PC-3 (cell line): ENCODE measurements at regions not wholly inside any gene's neighbourhood (a gene's known extent, or its start where the extent isn't known, plus 50 kb on each side); places are given as distances from the start of the nearest gene placed in this dataset.

ENCODE experiments used
- CTCF ChIP-seq: fragments of 300-600 bp; sonication (generic); conservative IDR thresholded peaks from 2 replicates; pipeline ENCODE4 v1.5.1; 2017; ENCODE audit warnings: antibody characterized with exemption, low read depth, mild to moderate bottlenecking, low read length
- EZH2 ChIP-seq: fragments of 300-600 bp; sonication (generic); IDR thresholded peaks from one replicate; pipeline ENCODE4 v1.6.1; 2017; ENCODE audit warnings: antibody characterized with exemption, mild to moderate bottlenecking, low read length; ENCODE audit not compliant: unreplicated experiment

GRCh38 chr5:44907396-44907795 lies 98.6 kb downstream of the MRPS30 start:
- TF ChIP-seq CTCF (no peak), EZH2 (no peak)
